Liver (tissue), 8 donors: ENCODE measurements at regions not wholly inside any gene's neighbourhood (a gene's known extent, or its start where the extent isn't known, plus 50 kb on each side); places are given as distances from the start of the nearest gene placed in this dataset.

Source experiments
- DNase-seq: peaks from one replicate; pipeline ENCODE4 v3.0.0-alpha.2; 2017; ENCODE audit warnings: low spot score
- H3K27ac ChIP-seq, 2 donors: one replicate each; pipeline ENCODE4 v1.7.0; 2013; ENCODE audit warnings: inconsistent platforms in 2 of 2, low read length in 2 of 2, control low read depth in 1 of 2, low read depth in 1 of 2, mild to moderate bottlenecking in 1 of 2
- H3K27me3 ChIP-seq, 4 donors: one replicate each; pipeline versions ENCODE4 v1.6.1 to v1.7.0; 2013; ENCODE audit warnings: low read length in 3 of 4, inconsistent platforms in 1 of 4, mild to moderate bottlenecking in 1 of 4, moderate library complexity in 1 of 4; ENCODE audit not compliant: control insufficient read depth in 4 of 4, insufficient read depth in 4 of 4
- H3K36me3 ChIP-seq, 4 donors: one replicate each; pipeline versions ENCODE4 v1.6.1 to v1.7.0; 2013; ENCODE audit warnings: low read length in 3 of 4, mild to moderate bottlenecking in 3 of 4, low read depth in 1 of 4, moderate library complexity in 1 of 4; ENCODE audit not compliant: control insufficient read depth in 4 of 4, insufficient read depth in 3 of 4
- H3K4me1 ChIP-seq, 4 donors: one replicate each; pipeline versions ENCODE4 v1.6.1 to v1.7.0; 2013; ENCODE audit warnings: low read length in 3 of 4, mild to moderate bottlenecking in 3 of 4, moderate library complexity in 1 of 4; ENCODE audit not compliant: control insufficient read depth in 4 of 4, insufficient read depth in 4 of 4
- H3K4me3 ChIP-seq, 3 donors: one replicate each; pipeline versions ENCODE4 v1.6.1 to v1.7.0; 2013; ENCODE audit warnings: low read length in 3 of 3, control low read depth in 1 of 3, low read depth in 1 of 3, mild to moderate bottlenecking in 1 of 3
- H3K9ac ChIP-seq, 2 donors: one replicate each; pipeline ENCODE4 v1.7.0; 2013; ENCODE audit warnings: low read length in 2 of 2, mild to moderate bottlenecking in 2 of 2, moderate library complexity in 2 of 2, control low read depth in 1 of 2, low read depth in 1 of 2
- H3K9me3 ChIP-seq, 4 donors: one replicate each; pipeline versions ENCODE4 v1.6.1 to v1.7.0; 2013; ENCODE audit warnings: low read length in 3 of 4; ENCODE audit not compliant: control insufficient read depth in 4 of 4
- ATF3 ChIP-seq: IDR thresholded peaks from 2 replicates; pipeline ENCODE4 v1.6.1; 2016; ENCODE audit warnings: antibody characterized with exemption
- CTCF ChIP-seq: fragments of 150-350 bp; IDR thresholded peaks from 2 replicates; pipeline ENCODE4 v1.5.1; 2017; ENCODE audit warnings: improper control_type of control experiment, low read depth, low read length; ENCODE audit not compliant: missing input control
- FOXA1 ChIP-seq: IDR thresholded peaks from 2 replicates; pipeline ENCODE4 v1.6.1; 2016; ENCODE audit warnings: antibody characterized with exemption
- FOXA2 ChIP-seq: IDR thresholded peaks from 2 replicates; pipeline ENCODE4 v1.6.1; 2016; ENCODE audit warnings: antibody characterized with exemption
- GABPA ChIP-seq, 2 donors: IDR thresholded peaks in 1 of 2; conservative IDR thresholded peaks in 1 of 2; 2 replicates each; pipeline ENCODE4 v1.6.1; 2016; ENCODE audit warnings: antibody characterized with exemption in 2 of 2, mild to moderate bottlenecking in 1 of 2, moderate library complexity in 1 of 2
- JUND ChIP-seq, 2 donors: IDR thresholded peaks; 2 replicates each; pipeline ENCODE4 v1.6.1; 2016; ENCODE audit warnings: antibody characterized with exemption in 2 of 2
- MAX ChIP-seq: IDR thresholded peaks from 2 replicates; pipeline ENCODE4 v1.6.1; 2016; ENCODE audit warnings: antibody characterized with exemption
- NR2F2 ChIP-seq: IDR thresholded peaks from 2 replicates; pipeline ENCODE4 v1.6.1; 2016; ENCODE audit warnings: antibody characterized with exemption
- RAD21 ChIP-seq, 2 donors: IDR thresholded peaks; 2 replicates each; pipeline ENCODE4 v1.6.1; 2016; ENCODE audit warnings: antibody characterized with exemption in 2 of 2, mild to moderate bottlenecking in 2 of 2
- REST ChIP-seq: IDR thresholded peaks from 2 replicates; pipeline ENCODE4 v1.6.1; 2016; ENCODE audit warnings: antibody characterized with exemption, mild to moderate bottlenecking
- RXRA ChIP-seq, 2 donors: IDR thresholded peaks; 2 replicates each; pipeline ENCODE4 v1.6.1; 2017 to 2018; ENCODE audit warnings: antibody characterized with exemption in 2 of 2, mild to moderate bottlenecking in 1 of 2
- SP1 ChIP-seq: IDR thresholded peaks from 2 replicates; pipeline ENCODE4 v1.6.1; 2018; ENCODE audit warnings: antibody characterized with exemption, mild to moderate bottlenecking
- TAF1 ChIP-seq: conservative IDR thresholded peaks from 2 replicates; pipeline ENCODE4 v1.6.1; 2016; ENCODE audit warnings: antibody characterized with exemption, mild to moderate bottlenecking
- YY1 ChIP-seq: IDR thresholded peaks from 2 replicates; pipeline ENCODE4 v1.6.1; 2016; ENCODE audit warnings: antibody characterized with exemption, mild to moderate bottlenecking
- ZBTB33 ChIP-seq: IDR thresholded peaks from 2 replicates; pipeline ENCODE4 v1.6.1; 2016; ENCODE audit warnings: antibody characterized with exemption
- WGBS: extraction: QIAGEN DNeasy Blood & Tissue Kit; methylation state at CpG from one replicate; pipeline ENCODE4 v1.1.7; 2013; 5-methylcytosine and 5-hydroxymethylcytosine counted together
- donor health status: healthy.
- donor health status: healthy.
- donor health status: healthy.
- donor health status: healthy.
- donor health status: healthy.

- H3K27me3 ChIP-seq: no peaks in the 10 kb centered on the region
- TF ChIP-seq JUND (IDR thresholded peaks at IDR 0.05): no peak
- no peak for TF ChIP-seq ATF3
- TF ChIP-seq YY1: peak; percentile 47
- no peak for TF ChIP-seq REST
Observed at GRCh38 chr1:185566995-185567394, 167.2 kb upstream of the HMCN1 start.

GRCh38 chr1:185565302-185565701 lies 168.9 kb upstream of the HMCN1 start:
- Histone ChIP-seq H3K9me3 (no peaks in the 10 kb centered on the region), H3K4me3 (no peak overlapping the region), H3K27me3 (no peaks in the 10 kb centered on the region), H3K9ac (no peak overlapping the region), H3K4me1 (peaks cover 0 to 1% (median 0%) of the 10 kb centered on the region in 4 donors), H3K36me3 (no peaks in the 10 kb centered on the region), H3K27ac (no peak overlapping the region)
- TF ChIP-seq JUND (IDR thresholded peaks at IDR 0.05) (no peak), NR2F2 (no peak), RAD21 (IDR thresholded peaks at IDR 0.05) (no peak)
- no peak for DNase-seq
- WGBS: 86% methylated on average over 5 of the region's 5 CpGs

More at GRCh38 chr1:185566995-185567394, 167.2 kb upstream of the HMCN1 start:
- no peak overlapping the region for H3K27ac ChIP-seq
- DNase-seq: no peak
- H3K4me1 ChIP-seq: peaks cover 0 to 5% (median under 1%) of the 10 kb centered on the region in 4 donors
- no peaks in the 10 kb centered on the region for H3K9me3 ChIP-seq
- no peak overlapping the region for H3K4me3 ChIP-seq
- no peaks in the 10 kb centered on the region for H3K36me3 ChIP-seq
- H3K9ac ChIP-seq: no peak overlapping the region
- 41% methylated on average over 4 of the region's 4 CpGs for WGBS

GRCh38 chr1:185564816-185565215 lies 169.4 kb upstream of the HMCN1 start:
- Histone ChIP-seq H3K27me3 (no peaks in the 10 kb centered on the region), H3K4me3 (no peak overlapping the region), H3K36me3 (no peaks in the 10 kb centered on the region), H3K4me1 (peaks cover 0 to 1% (median 0%) of the 10 kb centered on the region in 4 donors), H3K9ac (no peak overlapping the region), H3K9me3 (no peaks in the 10 kb centered on the region), H3K27ac (no peak overlapping the region)
- no peak for DNase-seq
- TF ChIP-seq GABPA (IDR thresholded peaks at IDR 0.05 in 1 of 2, conservative IDR thresholded peaks at IDR 0.05 in 1 of 2) (no peak), REST (no peak), JUND (IDR thresholded peaks at IDR 0.05) (no peak), RAD21 (IDR thresholded peaks at IDR 0.05) (no peak), FOXA2 (no peak), SP1 (no peak), NR2F2 (no peak), MAX (no peak), ATF3 (no peak), ZBTB33 (no peak), FOXA1 (no peak), CTCF (no peak), YY1 (no peak), RXRA (IDR thresholded peaks at IDR 0.05) (no peak), TAF1 (no peak)
- 96% methylated on average over 1 of the region's 1 CpG for WGBS
